GM18858 (cell line): ENCODE measurements at regions not wholly inside any gene's neighbourhood (a gene's known extent, or its start where the extent isn't known, plus 50 kb on each side); places are given as distances from the start of the nearest gene placed in this dataset.

ENCODE experiments used
- ATAC-seq: cut with Tn5 transposase; IDR thresholded peaks from one replicate; pipeline ENCODE4 v1.9.1; 2021; ENCODE audit not compliant: unreplicated experiment

DNA sequence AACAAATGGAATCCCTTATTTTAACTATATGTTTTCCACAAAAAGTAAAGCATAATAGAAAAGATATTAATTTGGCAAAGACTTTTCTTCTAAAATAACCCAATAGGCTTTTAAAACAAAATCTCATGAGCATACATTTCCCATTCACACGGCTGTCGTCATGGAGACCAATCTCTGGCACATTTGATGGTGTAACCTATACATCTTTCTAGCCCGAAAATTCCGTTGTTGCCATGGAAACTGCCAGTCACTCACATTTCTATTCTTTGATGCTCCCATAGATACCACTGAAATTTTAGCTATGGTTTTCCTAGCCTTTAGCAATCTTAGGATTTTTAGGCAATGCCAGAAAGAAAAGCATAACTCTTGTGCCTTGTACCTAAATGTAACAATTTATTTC is 262.9 kb upstream of the TRPM3 start:
- no peak for ATAC-seq

DNA sequence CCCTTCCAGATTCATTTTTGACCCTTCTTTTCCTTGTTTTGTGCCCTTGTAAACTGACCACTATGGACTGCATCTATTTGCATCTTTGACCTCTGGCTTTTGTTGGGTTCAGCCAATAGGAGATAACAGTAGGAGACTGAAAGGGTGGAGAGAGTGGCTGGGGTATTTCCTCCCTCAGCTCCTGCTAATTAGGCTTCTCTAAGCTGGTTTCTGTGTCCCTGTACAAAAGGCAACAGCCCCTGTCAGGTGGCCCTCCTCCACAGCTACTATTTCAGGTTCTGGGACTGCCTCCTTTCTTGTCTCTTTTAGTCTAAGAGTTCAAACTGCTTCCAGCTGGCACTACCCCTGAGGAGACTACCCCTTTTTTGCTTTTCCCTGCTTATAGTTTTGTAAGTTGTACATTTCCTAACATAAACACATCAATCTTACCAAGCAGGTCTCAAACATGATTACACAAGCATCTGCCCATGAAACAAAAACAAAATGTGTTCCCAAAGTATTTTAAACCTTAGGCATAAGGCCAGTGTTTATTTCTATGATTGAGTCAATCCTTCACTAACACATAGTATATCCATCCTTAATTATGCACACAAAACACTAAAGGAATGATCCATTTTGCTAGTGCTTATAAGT is 262.0 kb upstream of the TRPM3 start:
- ATAC-seq = no peak

DNA sequence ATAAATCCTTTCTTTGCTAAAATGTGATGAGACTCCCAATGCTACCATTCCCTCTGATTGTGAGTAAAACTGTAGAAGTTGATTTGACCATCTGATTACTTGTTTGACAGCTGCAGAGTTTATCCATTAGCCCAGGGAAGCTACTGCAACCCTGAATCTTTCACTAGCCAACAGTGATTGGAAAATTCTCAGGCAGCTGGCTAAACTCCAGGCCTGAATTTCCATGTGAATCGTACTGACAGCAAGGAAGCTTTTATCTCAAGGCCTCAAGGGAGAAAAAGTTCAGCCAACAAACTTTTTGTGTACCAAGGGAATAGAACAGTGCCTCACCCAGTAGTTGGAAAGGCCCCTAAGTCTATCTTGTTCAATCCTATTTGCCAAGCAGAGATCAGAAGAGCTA is 246.7 kb upstream of the TRPM3 start:
- ATAC-seq = no peak

DNA sequence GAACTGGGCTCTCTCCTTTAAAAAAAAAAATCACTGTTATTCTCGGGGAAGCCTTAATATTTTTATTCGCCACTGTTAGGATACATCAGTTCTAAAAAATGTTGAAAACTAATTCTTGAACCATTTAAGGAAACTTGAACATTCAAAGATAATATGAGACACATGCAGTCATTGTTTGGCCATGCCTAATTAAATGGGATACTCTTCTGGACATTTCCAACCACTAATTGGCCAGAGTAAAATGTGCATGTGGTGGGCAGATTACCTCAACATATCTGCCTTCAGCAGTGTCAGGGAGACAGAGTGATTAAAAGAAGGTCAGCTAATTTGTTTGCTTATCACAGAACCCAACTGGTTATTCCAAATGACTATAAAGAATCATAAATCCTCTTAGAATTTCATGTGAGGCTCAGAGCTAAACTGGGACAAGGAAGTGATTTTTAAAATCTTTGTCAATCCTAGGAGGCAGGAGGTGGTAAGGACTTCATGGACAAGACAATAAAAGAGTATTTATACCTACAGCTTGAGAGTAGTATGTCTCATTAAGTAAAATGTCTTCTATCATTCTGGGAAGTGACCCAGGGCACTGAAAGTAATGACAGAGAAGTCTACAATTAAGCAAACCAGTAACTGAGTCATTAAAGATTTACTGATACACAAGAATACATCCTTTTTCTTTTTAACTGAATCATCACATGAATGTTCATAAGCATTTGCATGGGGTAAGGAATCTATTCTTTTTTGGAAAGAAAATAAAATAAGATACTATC is 242.9 kb upstream of the TRPM3 start:
- no peak for ATAC-seq

DNA sequence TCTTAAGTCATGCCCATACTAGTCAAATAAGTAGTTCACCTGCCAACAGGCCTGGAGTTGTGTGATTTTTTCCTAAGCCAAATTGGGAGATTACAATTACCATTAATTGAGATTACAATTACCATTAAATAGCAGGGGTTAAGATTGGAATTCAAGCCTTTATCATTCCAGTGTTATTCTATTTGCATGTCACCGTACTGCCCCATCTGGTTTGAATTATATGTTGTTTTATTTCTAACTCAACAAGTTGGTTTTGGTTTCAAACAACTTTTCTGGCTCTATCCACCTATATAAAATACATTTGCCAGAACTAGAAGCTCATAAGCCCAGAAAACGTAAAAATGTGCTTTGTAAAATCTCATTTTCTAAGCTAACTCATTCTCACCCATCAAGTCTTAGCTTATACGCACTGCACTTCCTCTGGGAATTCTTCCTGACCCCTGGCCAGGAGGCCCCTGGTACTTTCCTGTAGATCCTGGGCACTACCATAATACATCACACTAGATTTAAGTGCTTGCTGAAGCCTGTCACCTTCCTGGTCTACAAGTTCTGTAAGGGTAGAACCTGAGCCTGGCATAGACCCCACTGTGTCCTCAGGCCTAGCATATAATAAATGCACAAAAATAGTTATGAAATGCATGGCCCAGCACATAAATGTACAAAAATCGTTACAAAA is 242.0 kb upstream of the TRPM3 start:
- no peak for ATAC-seq

DNA sequence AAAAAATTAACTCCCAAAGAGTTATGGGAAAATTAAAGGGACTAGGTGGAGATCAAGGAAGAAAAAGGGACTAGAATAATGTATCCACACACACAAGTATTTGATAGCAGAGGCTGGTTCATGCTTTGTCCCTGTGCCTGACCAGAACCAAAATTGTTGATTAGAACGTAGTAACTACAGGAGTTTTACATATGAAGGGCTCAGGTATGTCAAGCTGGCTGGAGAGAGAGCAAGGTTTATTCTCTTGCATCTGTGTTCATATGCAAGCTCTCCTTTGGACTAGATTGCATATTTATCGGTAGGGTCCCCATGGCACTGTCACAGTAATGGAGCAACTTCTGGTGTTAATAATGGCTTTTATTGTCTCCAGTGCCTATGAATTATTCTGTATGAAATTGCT is 239.9 kb upstream of the TRPM3 start:
- ATAC-seq = no peak

DNA sequence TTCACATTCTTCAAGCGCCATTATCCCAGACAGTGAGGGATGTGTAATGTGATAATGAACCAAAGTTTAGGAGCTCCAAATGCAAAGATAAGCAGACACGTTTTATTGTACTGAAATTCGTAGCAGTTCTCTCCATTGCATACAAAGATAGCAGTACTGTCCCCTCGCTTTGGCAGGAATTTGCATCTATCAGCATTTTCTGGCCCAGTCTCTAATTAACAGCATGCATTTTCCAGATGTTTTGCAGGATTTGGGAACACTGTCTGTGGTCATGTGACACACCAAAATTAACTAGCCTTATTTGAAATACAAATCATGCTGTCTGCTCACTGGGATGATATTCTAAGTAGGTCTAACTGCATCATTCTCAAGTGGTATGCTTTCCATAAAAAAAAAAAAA is 235.9 kb upstream of the TRPM3 start:
- no peak for ATAC-seq

DNA sequence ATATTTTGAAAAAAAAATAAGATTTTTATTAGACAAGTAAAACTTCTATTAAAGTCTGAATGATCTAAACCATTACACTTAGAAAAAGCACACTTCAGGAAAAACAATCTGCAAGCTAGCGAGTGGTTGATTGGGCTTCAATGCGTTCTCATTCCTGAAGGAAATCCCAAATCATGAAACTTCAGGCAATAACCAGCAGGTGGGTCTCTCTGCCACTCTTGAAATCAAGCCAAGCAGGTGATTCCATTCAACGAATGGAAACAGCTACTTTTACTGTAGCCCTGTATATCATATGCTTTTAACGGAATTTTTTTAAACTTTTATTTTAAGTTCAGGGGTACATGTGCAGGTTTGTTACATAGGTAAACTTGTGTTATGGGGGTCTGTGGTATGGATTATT is 234.5 kb upstream of the TRPM3 start:
- ATAC-seq = no peak

DNA sequence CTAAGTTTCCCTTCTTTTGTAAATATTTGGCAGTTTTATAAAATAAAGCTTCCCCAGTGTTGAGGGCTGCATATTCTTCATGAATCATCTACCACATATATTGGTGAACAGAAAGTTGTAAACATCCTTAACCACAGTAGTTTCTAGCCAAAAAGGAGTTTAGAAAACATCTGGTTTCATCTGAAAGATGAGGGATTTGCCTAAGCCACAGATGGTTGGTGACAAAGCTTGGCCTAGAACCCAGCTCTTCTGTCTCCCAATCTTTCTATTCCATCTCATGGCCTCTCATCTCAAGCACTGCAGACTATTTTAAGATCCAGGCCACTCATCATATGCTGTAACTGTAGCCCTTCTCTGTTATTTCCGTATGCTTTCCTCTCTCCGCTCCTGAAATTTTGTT is 232.3 kb upstream of the TRPM3 start:
- ATAC-seq = no peak

DNA sequence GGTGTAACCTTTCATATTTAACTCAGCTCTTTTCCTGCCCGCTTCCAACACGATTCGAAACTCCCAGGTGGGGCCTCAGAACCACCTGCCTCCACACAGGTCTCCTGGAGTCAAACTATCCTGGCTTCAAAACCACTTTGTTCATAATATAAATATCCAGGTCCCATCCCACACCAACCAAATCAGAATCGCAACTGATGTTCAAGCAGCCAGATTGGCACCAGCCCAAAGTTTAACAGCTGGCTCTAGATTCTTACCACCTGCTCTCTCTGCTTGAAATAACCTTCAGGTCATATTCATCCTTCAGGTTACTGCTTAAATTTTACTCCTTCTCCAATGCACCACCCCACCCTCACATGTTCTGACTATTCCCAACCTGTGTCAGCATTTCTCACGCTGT is 231.4 kb upstream of the TRPM3 start:
- ATAC-seq = no peak

DNA sequence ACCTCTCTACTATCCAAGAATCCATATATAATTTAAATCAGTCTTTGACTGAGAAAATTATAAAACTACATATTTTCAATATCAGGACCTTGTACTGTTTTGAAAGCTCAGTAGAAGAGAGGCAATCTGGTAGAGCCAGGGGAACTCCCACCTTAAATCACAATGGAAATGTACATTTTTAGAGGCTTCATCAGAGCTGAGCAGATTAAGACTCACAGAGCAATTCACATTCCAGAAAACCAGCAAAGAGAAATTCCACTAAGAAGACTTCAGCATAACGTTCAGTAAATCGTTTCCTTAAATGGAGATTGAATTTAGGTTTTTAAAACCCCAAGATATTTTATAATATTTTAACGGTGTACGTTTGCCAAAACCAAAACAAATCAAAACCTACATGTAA is 227.8 kb upstream of the TRPM3 start:
- ATAC-seq = no peak

DNA sequence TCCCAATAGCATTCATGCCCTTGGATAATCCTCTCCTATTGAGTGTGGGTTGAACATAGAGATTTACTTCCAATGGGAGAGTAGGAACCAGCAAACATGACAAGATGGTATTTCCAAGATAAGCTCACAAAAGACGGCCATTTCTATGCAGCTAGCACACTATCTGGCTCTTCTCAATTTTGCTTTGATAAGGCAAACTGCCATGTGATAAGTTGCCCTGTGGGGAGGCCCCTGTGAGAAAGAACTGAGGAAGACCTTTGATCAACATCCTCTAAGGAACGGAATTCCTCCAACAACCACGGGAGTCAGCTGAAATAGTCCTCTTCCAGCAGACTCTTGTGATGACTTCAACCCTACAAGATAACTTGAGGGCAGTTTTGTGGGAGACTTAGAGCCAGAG is 211.9 kb upstream of the TRPM3 start:
- no peak for ATAC-seq

DNA sequence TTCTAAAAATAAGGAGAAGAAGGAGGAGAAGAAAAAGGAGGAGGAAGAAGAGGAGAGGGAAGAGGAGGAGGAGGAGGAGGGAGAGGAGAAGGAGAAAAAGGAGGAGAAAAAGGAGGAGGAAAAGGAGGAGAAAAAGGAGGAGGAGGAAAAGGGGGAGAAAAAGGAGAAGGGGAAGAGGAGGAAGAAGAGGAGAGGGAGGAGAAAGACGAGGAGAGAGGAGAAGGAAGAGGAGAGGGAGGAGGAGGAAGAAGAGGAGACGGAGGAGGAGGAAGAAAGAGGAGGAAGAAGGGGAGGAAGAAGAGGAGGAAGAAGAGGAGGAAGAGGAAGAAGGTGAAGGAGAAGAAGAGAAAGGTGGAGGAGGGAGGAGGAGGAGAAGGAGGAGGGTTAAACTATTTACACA is 210.2 kb upstream of the TRPM3 start:
- ATAC-seq = no peak

DNA sequence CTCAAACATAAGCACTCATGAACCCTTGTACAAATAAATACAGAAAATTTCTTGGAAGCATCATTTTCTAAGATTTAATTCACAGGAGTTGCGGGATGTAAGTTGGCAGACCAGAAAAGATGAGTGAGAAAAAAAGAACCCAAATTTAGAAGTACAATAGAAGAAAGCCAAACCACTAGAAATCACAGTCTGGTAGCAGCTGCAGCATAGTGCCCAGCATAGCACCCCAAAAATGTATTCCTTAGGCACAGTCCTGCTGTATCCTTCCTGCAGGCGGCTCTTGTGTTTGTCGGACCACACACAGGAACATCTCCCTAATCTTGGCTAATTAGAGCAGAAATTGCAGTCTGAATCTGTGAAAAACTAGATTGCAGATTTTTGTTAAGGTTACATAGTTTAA is 208.5 kb upstream of the TRPM3 start:
- no peak for ATAC-seq

DNA sequence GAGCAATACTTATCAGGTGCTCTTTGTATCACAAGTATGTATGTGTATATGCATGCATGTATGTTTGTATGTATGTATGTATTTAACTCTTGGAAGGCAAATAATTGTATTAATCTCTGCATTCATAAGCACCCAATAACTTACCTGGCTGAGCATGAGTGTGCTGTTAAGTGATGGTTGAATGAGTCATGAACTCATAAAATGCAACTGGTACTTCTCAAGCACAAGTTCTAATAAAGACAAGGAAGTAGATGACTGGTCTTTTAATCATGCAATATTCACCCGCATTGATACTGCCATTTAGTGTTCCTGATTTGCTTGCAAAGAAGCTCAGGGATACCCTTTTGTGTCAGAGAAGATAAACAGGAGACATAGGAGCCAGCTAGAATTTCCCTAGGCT is 204.9 kb upstream of the TRPM3 start:
- no peak for ATAC-seq

DNA sequence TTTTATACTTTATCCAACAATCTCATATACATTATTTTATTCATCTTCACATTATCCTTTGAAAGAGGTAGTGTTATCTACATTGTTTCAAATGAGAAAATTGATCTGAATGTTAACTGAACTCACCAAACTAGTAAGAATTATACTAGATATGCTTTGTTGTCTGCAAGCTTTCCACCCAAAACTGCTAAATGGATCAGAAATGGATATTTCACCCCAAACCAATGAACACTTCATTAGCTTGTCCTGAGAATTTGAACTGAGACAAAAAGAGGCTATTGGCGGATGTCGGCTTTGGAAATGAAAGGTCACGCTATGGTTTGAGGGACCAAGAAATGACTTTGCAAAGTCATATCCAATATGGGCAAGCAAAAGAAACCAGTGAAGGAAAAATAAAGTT is 201.9 kb upstream of the TRPM3 start:
- no peak for ATAC-seq

DNA sequence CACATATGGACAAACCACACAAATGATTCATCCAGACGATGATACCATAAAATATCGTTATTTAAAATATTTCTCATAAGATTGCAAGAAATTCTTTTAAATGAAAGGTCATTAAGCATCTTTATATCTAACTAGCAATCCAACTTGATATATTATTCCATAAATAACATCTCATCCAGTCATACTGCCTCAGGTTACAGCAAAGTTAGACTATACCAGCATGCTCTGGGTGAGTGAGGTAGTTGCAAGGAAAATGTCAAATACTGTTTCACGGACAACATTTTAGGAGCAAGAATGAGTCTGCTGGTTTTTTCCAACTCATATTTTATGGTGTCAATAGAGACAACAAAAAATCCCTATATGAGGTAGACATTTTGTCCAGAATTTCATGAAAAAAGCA is 200.9 kb upstream of the TRPM3 start:
- ATAC-seq = no peak

DNA sequence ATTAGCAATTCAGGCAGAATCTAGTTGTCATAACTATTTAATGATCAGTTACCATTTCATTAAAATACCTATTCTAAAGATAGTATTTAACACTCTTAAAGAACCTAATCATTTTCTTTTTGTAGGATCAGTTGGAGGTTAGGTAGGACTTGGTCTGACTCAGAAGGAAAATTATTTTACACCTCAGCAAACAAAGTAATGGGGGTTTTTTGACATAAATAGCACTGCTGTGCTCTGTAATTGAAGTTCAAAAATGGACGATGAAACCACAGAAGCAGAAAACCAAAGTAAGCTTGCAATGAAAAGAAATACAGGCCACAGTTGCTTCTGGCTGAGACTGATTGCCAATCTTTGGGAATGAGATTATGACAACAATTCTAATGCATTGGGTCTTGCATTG is 187.0 kb upstream of the TRPM3 start:
- ATAC-seq = peak; percentile 63

DNA sequence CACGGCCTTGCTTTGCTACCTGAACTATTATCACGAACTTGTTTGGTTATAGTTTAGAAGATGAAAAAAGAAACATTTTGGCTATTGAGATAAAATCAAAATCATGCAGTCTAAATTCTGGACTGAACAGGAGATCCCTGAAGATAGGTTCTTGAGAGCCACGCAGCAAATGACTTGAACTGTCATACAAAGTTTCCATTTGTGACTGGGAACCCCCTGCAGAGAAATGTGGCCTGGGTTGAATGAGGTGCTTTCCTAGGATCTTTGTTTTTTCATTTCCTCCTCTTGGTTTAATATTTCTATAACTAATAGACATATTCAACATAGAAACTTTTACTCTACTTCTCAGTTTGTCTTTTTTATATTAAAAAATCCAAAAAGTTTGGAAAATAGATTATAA is 184.7 kb upstream of the TRPM3 start:
- ATAC-seq = peak; percentile 51

DNA sequence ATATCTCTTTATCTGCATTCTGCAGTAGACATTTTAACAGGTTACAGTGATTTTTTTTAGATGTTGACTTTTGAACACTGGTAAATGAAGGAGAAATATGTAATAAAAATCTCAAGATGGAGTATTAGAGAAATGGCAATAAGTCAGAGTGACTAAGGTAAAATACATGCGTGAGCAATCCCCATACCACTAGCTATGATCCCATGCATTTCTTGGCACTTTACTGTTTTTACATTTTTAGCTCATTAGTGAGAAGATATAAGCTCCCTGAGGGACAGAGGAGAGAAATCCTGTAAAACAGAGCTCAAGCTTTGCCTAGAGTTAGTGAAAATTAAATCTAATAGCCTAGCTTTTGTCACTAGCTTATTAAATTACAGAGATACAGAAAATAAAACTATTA is 181.9 kb upstream of the TRPM3 start:
- no peak for ATAC-seq

DNA sequence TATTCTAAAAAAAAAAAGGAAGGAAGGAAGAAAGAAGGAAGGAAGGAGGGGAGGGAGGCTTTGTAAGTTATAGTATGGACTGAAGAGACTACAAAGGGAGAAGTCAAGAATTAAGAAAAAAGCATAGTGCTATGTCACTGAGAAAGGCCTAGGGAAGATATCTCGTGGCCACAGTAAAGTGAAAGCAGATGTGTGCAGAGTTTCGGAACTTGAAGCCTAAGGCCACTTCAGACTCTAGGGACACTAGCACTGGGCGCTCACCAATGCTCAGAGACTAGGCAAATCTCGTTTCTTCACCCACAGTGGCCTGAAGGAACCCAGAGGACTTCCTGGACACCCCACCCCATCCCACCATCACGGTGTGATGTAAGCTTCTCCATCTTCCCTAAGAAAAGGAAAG is 181.4 kb upstream of the TRPM3 start:
- ATAC-seq = no peak

DNA sequence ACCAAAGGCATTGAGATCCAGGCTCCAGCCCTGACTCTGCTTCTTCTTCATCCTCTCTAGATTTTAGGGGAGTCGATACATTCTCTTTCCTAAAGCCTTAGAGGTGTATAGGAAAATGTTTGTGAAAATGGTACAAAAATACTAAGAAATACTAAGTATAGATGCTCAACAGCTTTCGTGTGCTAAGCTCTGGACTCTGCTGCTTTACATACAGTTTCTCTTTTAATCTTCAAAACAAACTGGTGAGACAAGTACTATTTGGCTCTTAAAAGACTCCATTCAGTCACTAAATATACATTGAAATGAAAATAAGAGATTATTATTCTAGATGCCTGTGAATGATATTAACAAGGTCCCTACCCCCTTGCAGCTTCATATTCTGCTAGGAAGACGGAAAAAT is 174.5 kb upstream of the TRPM3 start:
- ATAC-seq = no peak

DNA sequence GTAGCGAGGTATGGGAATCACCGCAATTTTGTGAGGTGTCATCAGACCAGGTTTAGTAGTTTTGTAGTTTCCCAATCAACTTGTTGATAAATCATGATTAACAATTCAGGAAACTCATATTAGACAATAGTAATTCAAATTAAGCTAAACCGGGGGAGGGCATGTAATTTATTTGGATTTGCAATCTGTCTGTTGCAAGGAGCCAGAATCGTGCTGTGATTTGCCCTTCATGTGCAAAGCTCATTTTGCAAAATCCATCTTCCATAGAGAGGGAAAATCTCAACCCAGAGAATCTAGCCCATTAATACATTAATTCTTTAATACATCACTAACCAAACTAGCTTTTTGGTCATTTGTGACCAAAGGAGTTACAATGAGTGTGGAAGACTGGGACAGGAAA is 164.7 kb upstream of the TRPM3 start:
- no peak for ATAC-seq
